Neural cell (in vitro differentiated cells): ENCODE measurements at regions not wholly inside any gene's neighbourhood (a gene's known extent, or its start where the extent isn't known, plus 50 kb on each side); places are given as distances from the start of the nearest gene placed in this dataset.

Source experiments
- EZH2 ChIP-seq: fragments of 200-600, 300-800 bp; shearing (Covaris generic), sonication (generic); IDR thresholded peaks from 2 replicates; pipeline ENCODE4 v1.6.1; 2014; ENCODE audit warnings: antibody characterized with exemption, low read length, borderline replicate concordance, mild to moderate bottlenecking; ENCODE audit not compliant: insufficient read depth, poor library complexity, severe bottlenecking
- MXI1 ChIP-seq: fragments of 450-650 bp; conservative IDR thresholded peaks from 2 replicates; pipeline ENCODE4 v1.6.1; 2014; ENCODE audit warnings: antibody characterized with exemption, mild to moderate bottlenecking; ENCODE audit not compliant: poor library complexity, severe bottlenecking
- TF ChIP-seq, protein P1 (sequence below): fragments of 450-650 bp; IDR thresholded peaks from 2 replicates; pipeline ENCODE4 v1.5.1; 2014; ENCODE audit warnings: antibody characterized with exemption, mild to moderate bottlenecking, moderate library complexity; ENCODE audit not compliant: poor library complexity, severe bottlenecking

GRCh38 chr14:53885136-53885640 is 71.4 kb downstream of the BMP4 start:
- TF ChIP-seq MXI1 (no peak), EZH2 (no peak)
- TF ChIP-seq, protein P1, sequence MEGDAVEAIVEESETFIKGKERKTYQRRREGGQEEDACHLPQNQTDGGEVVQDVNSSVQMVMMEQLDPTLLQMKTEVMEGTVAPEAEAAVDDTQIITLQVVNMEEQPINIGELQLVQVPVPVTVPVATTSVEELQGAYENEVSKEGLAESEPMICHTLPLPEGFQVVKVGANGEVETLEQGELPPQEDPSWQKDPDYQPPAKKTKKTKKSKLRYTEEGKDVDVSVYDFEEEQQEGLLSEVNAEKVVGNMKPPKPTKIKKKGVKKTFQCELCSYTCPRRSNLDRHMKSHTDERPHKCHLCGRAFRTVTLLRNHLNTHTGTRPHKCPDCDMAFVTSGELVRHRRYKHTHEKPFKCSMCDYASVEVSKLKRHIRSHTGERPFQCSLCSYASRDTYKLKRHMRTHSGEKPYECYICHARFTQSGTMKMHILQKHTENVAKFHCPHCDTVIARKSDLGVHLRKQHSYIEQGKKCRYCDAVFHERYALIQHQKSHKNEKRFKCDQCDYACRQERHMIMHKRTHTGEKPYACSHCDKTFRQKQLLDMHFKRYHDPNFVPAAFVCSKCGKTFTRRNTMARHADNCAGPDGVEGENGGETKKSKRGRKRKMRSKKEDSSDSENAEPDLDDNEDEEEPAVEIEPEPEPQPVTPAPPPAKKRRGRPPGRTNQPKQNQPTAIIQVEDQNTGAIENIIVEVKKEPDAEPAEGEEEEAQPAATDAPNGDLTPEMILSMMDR = no peak
